CD4-positive, alpha-beta T cell treated with Interleukin-4 for 4 hours (primary cell): ENCODE measurements at regions not wholly inside any gene's neighbourhood (a gene's known extent, or its start where the extent isn't known, plus 50 kb on each side); places are given as distances from the start of the nearest gene placed in this dataset.

Experiments
- DNase-seq: peaks from one replicate; pipeline ENCODE4 v3.0.0-alpha.2; 2020

GRCh38 chr2:59082657-59083056 is 841.5 kb upstream of the FANCL start:
- no peak for DNase-seq

GRCh38 chr2:59080451-59081181 is 839.5 kb upstream of the FANCL start:
- no peak for DNase-seq

- DNase-seq: no peak
Observed at GRCh38 chr2:59077981-59078531, 836.9 kb upstream of the FANCL start.

GRCh38 chr2:59077026-59077725 is 836.1 kb upstream of the FANCL start:
- DNase-seq: no peak

- no peak for DNase-seq
Observed at GRCh38 chr2:59076079-59076619, 835.0 kb upstream of the FANCL start.

- DNase-seq: no peak
Observed at GRCh38 chr2:59074071-59074470, 832.9 kb upstream of the FANCL start.

GRCh38 chr2:59073286-59073685 is 832.2 kb upstream of the FANCL start:
- no peak for DNase-seq

- DNase-seq: no peak
Observed at GRCh38 chr2:59068255-59068654, 827.1 kb upstream of the FANCL start.

- DNase-seq: no peak
Observed at GRCh38 chr2:59066787-59067399, 825.8 kb upstream of the FANCL start.

- no peak for DNase-seq
Observed at GRCh38 chr2:59047373-59047995, 806.4 kb upstream of the FANCL start.

- DNase-seq: no peak
Observed at GRCh38 chr2:59046401-59047372, 805.6 kb upstream of the FANCL start.

GRCh38 chr2:59044736-59045135 is 803.6 kb upstream of the FANCL start:
- no peak for DNase-seq

- no peak for DNase-seq
Observed at GRCh38 chr2:59041139-59041538, 800.0 kb upstream of the FANCL start.

GRCh38 chr2:59034837-59035236 is 793.7 kb upstream of the FANCL start:
- no peak for DNase-seq

GRCh38 chr2:59034106-59034505 is 793.0 kb upstream of the FANCL start:
- no peak for DNase-seq

GRCh38 chr2:59033661-59034060 is 792.5 kb upstream of the FANCL start:
- no peak for DNase-seq

GRCh38 chr2:59032499-59032898 is 791.4 kb upstream of the FANCL start:
- DNase-seq: no peak

- DNase-seq: no peak
Observed at GRCh38 chr2:59029058-59029457, 787.9 kb upstream of the FANCL start.

GRCh38 chr2:59027320-59027719 is 786.2 kb upstream of the FANCL start:
- DNase-seq: no peak

- DNase-seq: peak; percentile 3
Observed at GRCh38 chr2:59025157-59025757, 784.1 kb upstream of the FANCL start.

GRCh38 chr2:59021786-59022185 is 780.7 kb upstream of the FANCL start:
- DNase-seq: no peak
